Smooth muscle cell (in vitro differentiated cells): ENCODE measurements at regions not wholly inside any gene's neighbourhood (a gene's known extent, or its start where the extent isn't known, plus 50 kb on each side); places are given as distances from the start of the nearest gene placed in this dataset.

Experiments used
- DNase-seq: peaks from one replicate; lab custom pipeline; 2025; ENCODE audit not compliant: unreplicated experiment; lab: John Stamatoyannopoulos, UW
- H2AFZ ChIP-seq: fragments of 200-600 bp; sonication (generic); 2 replicates; pipeline ENCODE4 v1.6.0; 2016; ENCODE audit warnings: antibody characterized with exemption, low read depth, mild to moderate bottlenecking
- H3F3A ChIP-seq: fragments of 200-600 bp; sonication (generic); 2 replicates; pipeline ENCODE4 v1.6.0; 2017; ENCODE audit warnings: antibody characterized with exemption, low read depth
- H3K27ac ChIP-seq: fragments of 200-600 bp; sonication (generic); 2 replicates; pipeline ENCODE4 v1.5.1; 2016; ENCODE audit warnings: low read depth, mild to moderate bottlenecking
- H3K27me3 ChIP-seq: fragments of 200-600 bp; sonication (generic); 2 replicates; pipeline ENCODE4 v1.6.1; 2016; ENCODE audit warnings: low read depth, mild to moderate bottlenecking
- H3K36me3 ChIP-seq: fragments of 200-600 bp; sonication (generic); 2 replicates; pipeline ENCODE4 v1.5.1; 2016; ENCODE audit warnings: low read depth
- H3K4me1 ChIP-seq: fragments of 200-600 bp; sonication (generic); 2 replicates; pipeline ENCODE4 v1.5.1; 2016; ENCODE audit warnings: low read depth
- H3K4me2 ChIP-seq: fragments of 200-600 bp; sonication (generic); 2 replicates; pipeline ENCODE4 v1.6.0; 2016; ENCODE audit warnings: mild to moderate bottlenecking
- H3K4me3 ChIP-seq: fragments of 200-600 bp; sonication (generic); 2 replicates; pipeline ENCODE4 v1.5.1; 2016; ENCODE audit warnings: mild to moderate bottlenecking
- H3K79me2 ChIP-seq: fragments of 200-600 bp; sonication (generic); 2 replicates; pipeline ENCODE4 v1.6.0; 2016; ENCODE audit warnings: low read depth, mild to moderate bottlenecking
- H3K9ac ChIP-seq: fragments of 200-600 bp; sonication (generic); 2 replicates; pipeline ENCODE4 v1.6.0; 2016; ENCODE audit warnings: low read depth
- H3K9me3 ChIP-seq: fragments of 200-600 bp; sonication (generic); replicated peaks from 2 replicates; pipeline ENCODE4 v1.5.1; 2016; ENCODE audit warnings: low read depth
- H4K20me1 ChIP-seq: fragments of 200-600 bp; sonication (generic); 2 replicates; pipeline ENCODE4 v1.6.0; 2016; ENCODE audit warnings: low read depth
- WGBS: methylation state at CpG from one replicate; pipeline ENCODE4 v1.1.7; 2016; ENCODE audit warnings: low lambda C conversion rate; 5-methylcytosine and 5-hydroxymethylcytosine counted together
- TF ChIP-seq, protein P1 (sequence below): fragments of 200-600 bp; sonication (generic); IDR thresholded peaks from 2 replicates; pipeline ENCODE4 v1.5.1; 2017; ENCODE audit warnings: borderline replicate concordance, mild to moderate bottlenecking, antibody characterized with exemption; ENCODE audit not compliant: insufficient read depth, poor library complexity, severe bottlenecking

DNA sequence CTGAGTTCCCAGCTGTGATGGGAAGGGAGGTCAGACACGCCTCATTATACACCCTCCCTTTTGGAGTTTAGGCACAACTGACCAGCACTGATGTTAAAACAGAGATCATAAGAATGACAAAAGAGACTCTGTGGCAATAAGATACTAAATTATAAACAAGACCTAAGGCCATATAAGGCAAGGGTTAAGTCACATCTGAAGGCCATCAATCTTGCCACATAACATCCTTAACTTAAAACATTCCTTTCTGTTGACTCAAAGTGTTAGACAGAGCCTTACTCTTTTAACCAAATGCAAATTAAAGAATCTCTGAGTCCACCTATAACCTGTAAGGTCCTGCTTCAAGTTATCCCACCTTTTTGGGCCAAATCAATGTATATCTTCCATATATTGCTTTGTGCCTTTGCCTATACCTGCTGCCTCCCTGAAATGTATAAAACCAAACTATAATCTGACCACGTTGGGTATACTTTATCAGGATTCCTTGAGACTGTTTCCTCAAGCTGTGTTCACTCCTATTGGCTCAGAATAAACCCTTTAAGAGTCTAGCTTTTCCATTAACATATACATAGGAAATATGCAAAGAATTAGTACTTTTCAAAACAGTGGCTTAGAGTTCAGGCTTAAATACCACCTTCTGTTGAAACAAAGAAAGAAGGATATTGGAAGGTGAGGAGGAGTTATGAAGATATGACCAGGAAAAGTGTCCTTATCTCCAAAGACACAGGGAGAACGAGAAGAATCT, 214.4 kb upstream of the PPP1R2C start:
- Histone ChIP-seq H3K79me2 (no peaks in the 10 kb centered on the region), H3F3A (no peaks in the 10 kb centered on the region), H3K9ac (no peak overlapping the region), H3K4me2 (peak overlapping the region; percentile 14), H3K4me3 (no peak overlapping the region), H3K36me3 (no peaks in the 10 kb centered on the region), H4K20me1 (no peaks in the 10 kb centered on the region), H3K27me3 (no peaks in the 10 kb centered on the region), H3K4me1 (peaks cover 16% of the 10 kb centered on the region), H3K9me3 (no peaks in the 10 kb centered on the region), H2AFZ (peak overlapping the region; percentile 53), H3K27ac (peak overlapping the region; percentile 42)
- TF ChIP-seq, protein P1, sequence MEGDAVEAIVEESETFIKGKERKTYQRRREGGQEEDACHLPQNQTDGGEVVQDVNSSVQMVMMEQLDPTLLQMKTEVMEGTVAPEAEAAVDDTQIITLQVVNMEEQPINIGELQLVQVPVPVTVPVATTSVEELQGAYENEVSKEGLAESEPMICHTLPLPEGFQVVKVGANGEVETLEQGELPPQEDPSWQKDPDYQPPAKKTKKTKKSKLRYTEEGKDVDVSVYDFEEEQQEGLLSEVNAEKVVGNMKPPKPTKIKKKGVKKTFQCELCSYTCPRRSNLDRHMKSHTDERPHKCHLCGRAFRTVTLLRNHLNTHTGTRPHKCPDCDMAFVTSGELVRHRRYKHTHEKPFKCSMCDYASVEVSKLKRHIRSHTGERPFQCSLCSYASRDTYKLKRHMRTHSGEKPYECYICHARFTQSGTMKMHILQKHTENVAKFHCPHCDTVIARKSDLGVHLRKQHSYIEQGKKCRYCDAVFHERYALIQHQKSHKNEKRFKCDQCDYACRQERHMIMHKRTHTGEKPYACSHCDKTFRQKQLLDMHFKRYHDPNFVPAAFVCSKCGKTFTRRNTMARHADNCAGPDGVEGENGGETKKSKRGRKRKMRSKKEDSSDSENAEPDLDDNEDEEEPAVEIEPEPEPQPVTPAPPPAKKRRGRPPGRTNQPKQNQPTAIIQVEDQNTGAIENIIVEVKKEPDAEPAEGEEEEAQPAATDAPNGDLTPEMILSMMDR: no peak
- DNase-seq: no peak
- WGBS: 22% methylated on average over 3 of the region's 3 CpGs

DNA sequence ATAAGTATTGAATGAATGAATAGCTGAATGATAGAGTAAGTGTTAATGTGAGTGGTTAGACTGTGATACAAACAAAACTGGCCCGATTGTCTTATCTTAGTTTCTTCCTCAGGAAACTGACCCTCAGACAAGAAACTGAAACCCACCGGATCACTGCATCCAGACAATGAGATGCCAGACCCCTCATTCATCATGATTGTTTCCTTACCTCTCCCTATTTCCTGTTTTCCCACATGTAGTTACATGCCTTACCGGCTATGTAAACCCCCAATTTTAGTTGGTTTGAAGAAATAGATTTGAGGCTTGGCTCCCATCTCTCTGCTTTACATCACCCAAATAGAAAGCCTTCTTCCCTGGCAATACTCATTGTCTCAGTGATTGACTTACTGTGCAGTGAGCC, 218.9 kb upstream of the PPP1R2C start:
- no peak overlapping the region for H2AFZ ChIP-seq
- H3K4me3 ChIP-seq: no peak overlapping the region
- no peaks in the 10 kb centered on the region for H3K79me2 ChIP-seq
- H3K9me3 ChIP-seq: no peaks in the 10 kb centered on the region
- no peak overlapping the region for H3K27ac ChIP-seq
- H3K4me1 ChIP-seq: peaks cover 3% of the 10 kb centered on the region
- 44% methylated on average over 3 of the region's 3 CpGs for WGBS
- no peak for DNase-seq
- no peaks in the 10 kb centered on the region for H3F3A ChIP-seq
- H3K4me2 ChIP-seq: no peak overlapping the region
- no peaks in the 10 kb centered on the region for H4K20me1 ChIP-seq
- no peak overlapping the region for H3K9ac ChIP-seq
- H3K36me3 ChIP-seq: no peaks in the 10 kb centered on the region
- TF ChIP-seq, protein P1: no peak
- no peaks in the 10 kb centered on the region for H3K27me3 ChIP-seq

DNA sequence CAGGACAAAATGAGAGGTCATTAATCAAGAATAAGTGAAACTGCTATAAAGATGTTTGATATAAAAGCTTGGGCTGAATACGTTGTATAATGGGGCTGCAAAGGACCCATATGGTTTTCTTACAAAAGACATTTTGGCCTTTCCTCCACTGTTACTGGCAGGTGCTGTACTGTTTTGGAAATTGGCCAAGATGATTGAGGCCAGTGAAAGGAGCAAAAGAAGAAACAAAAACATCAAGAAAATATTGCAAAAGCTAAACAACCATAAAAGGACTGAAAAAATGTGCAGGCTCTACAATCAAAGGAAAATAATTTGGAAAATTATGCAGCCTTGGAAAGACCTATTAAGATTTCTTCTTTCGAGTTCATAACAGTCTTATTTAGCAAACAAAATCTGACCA, 222.2 kb upstream of the PPP1R2C start:
- no peak overlapping the region for H3K4me2 ChIP-seq
- no peak overlapping the region for H2AFZ ChIP-seq
- H3K36me3 ChIP-seq: no peaks in the 10 kb centered on the region
- H3K27ac ChIP-seq: no peak overlapping the region
- no peaks in the 10 kb centered on the region for H3F3A ChIP-seq
- H3K9me3 ChIP-seq: no peaks in the 10 kb centered on the region
- no peak for DNase-seq
- WGBS: 95% methylated on average over 2 of the region's 2 CpGs
- no peak overlapping the region for H3K4me3 ChIP-seq
- TF ChIP-seq, protein P1: no peak
- no peaks in the 10 kb centered on the region for H3K27me3 ChIP-seq
- H3K9ac ChIP-seq: no peak overlapping the region
- H3K4me1 ChIP-seq: no peaks in the 10 kb centered on the region
- H4K20me1 ChIP-seq: no peaks in the 10 kb centered on the region
- H3K79me2 ChIP-seq: no peaks in the 10 kb centered on the region
